Panc1 (cell line): ENCODE measurements at regions not wholly inside any gene's neighbourhood (a gene's known extent, or its start where the extent isn't known, plus 50 kb on each side); places are given as distances from the start of the nearest gene placed in this dataset.
"Not testable (repeated sequence)": the region's sequence is repeated elsewhere in the genome, so short reads cannot be mapped to it uniquely, and the experiment has no call there.

ENCODE experiments used
- SIN3A ChIP-seq: IDR thresholded peaks from 2 replicates; pipeline ENCODE4 v1.6.1; 2012; ENCODE audit warnings: low read depth, mild to moderate bottlenecking, low read length, moderate library complexity, borderline replicate concordance; ENCODE audit not compliant: insufficient read depth
- TF ChIP-seq, protein P1 (sequence below), 2 experiments: IDR thresholded peaks; 2 replicates each; pipeline ENCODE4 v1.6.1; 2011 to 2012; ENCODE audit warnings: low read depth in 2 of 2, control low read depth in 1 of 2, low read length in 1 of 2, mild to moderate bottlenecking in 1 of 2, moderate library complexity in 1 of 2; ENCODE audit not compliant: insufficient read depth in 1 of 2

- TF ChIP-seq, protein P1, sequence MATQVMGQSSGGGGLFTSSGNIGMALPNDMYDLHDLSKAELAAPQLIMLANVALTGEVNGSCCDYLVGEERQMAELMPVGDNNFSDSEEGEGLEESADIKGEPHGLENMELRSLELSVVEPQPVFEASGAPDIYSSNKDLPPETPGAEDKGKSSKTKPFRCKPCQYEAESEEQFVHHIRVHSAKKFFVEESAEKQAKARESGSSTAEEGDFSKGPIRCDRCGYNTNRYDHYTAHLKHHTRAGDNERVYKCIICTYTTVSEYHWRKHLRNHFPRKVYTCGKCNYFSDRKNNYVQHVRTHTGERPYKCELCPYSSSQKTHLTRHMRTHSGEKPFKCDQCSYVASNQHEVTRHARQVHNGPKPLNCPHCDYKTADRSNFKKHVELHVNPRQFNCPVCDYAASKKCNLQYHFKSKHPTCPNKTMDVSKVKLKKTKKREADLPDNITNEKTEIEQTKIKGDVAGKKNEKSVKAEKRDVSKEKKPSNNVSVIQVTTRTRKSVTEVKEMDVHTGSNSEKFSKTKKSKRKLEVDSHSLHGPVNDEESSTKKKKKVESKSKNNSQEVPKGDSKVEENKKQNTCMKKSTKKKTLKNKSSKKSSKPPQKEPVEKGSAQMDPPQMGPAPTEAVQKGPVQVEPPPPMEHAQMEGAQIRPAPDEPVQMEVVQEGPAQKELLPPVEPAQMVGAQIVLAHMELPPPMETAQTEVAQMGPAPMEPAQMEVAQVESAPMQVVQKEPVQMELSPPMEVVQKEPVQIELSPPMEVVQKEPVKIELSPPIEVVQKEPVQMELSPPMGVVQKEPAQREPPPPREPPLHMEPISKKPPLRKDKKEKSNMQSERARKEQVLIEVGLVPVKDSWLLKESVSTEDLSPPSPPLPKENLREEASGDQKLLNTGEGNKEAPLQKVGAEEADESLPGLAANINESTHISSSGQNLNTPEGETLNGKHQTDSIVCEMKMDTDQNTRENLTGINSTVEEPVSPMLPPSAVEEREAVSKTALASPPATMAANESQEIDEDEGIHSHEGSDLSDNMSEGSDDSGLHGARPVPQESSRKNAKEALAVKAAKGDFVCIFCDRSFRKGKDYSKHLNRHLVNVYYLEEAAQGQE (IDR thresholded peaks at IDR 0.05; ENCODE audit: insufficient read depth in 1 of 2, low read depth in 2 of 2, low read length in 1 of 2) = not testable (repeated sequence)
- not testable (repeated sequence) for TF ChIP-seq SIN3A
Measured at GRCh38 chrX:112181361-112181760, 98.8 kb upstream of the TRPC5 start.
